IMR-90 (cell line): ENCODE measurements at regions not wholly inside any gene's neighbourhood (a gene's known extent, or its start where the extent isn't known, plus 50 kb on each side); places are given as distances from the start of the nearest gene placed in this dataset.

Experiments
- ATAC-seq: fragments of 200-7000 bp; cut with Tn5 transposase; 2 replicates; pipeline ENCODE4 v1.9.1; 2020; ENCODE audit warnings: low read depth, mild to moderate bottlenecking, moderate library complexity
- BruUV-seq: library from RNA; stranded (reverse); fragments of 400-500 nt; replicated peaks from 2 replicates; lab custom pipeline; 2021; lab: Mats Ljungman, UMichigan
- CTCF ChIA-PET: fragments of 300-600 bp; formaldehyde crosslinking; extraction: SDS; loops from one replicate; lab custom pipeline; 2021; ENCODE audit warnings: antibody characterized with exemption; lab: Yijun Ruan, JAX
- POLR2A ChIA-PET: fragments of 300-600 bp; sonication (Branson Sonifier 250); formaldehyde crosslinking; loops from one replicate; lab custom pipeline; 2022; ENCODE audit warnings: antibody characterized with exemption; ENCODE audit not compliant: unreplicated experiment; lab: Charles Lee
- DNase-seq: peaks from one replicate; pipeline ENCODE4 v3.0.0; 2013
- H2AFZ ChIP-seq: replicated peaks from 2 replicates; pipeline ENCODE3; 2013; ENCODE audit warnings: low read length, mild to moderate bottlenecking; ENCODE audit not compliant: poor library complexity
- H2AK5ac ChIP-seq: 2 replicates; pipeline ENCODE4 v1.6.1; 2013; ENCODE audit warnings: low read depth, low read length, inconsistent platforms
- H2AK9ac ChIP-seq: replicated peaks from 2 replicates; pipeline ENCODE3; 2013; ENCODE audit warnings: mild to moderate bottlenecking, low read depth, low read length, moderate library complexity; ENCODE audit not compliant: poor library complexity
- H2BK120ac ChIP-seq: 2 replicates; pipeline ENCODE4 v1.6.1; 2013; ENCODE audit warnings: low read depth, low read length, inconsistent platforms
- H2BK15ac ChIP-seq: 3 replicates; pipeline ENCODE4 v1.6.1; 2013; ENCODE audit warnings: low read depth, low read length, inconsistent platforms
- H2BK20ac ChIP-seq: 2 replicates; pipeline ENCODE4 v1.6.1; 2013; ENCODE audit warnings: low read depth, mild to moderate bottlenecking, inconsistent platforms, low read length, moderate library complexity
- H2BK5ac ChIP-seq: 2 replicates; pipeline ENCODE4 v1.6.1; 2013; ENCODE audit warnings: mild to moderate bottlenecking, low read depth, low read length, inconsistent platforms; ENCODE audit not compliant: poor library complexity, severe bottlenecking
- H3K14ac ChIP-seq: replicated peaks from 2 replicates; pipeline ENCODE4 v1.6.1; 2013; ENCODE audit warnings: low read depth, low read length, inconsistent platforms
- H3K18ac ChIP-seq: 2 replicates; pipeline ENCODE4 v1.6.1; 2013; ENCODE audit warnings: low read depth, low read length, control low read depth
- H3K23ac ChIP-seq: 2 replicates; pipeline ENCODE4 v1.6.1; 2013; ENCODE audit warnings: low read depth, low read length, inconsistent platforms
- H3K27ac ChIP-seq: 2 replicates; pipeline ENCODE4 v1.5.1; 2013; ENCODE audit warnings: mild to moderate bottlenecking, control low read depth, low read length; ENCODE audit not compliant: insufficient read depth
- H3K27me3 ChIP-seq: 2 replicates; pipeline ENCODE4 v1.6.1; 2013; ENCODE audit warnings: low read length; ENCODE audit not compliant: control insufficient read depth, insufficient read depth
- H3K36me3 ChIP-seq: 2 replicates; pipeline ENCODE4 v1.6.1; 2013; ENCODE audit warnings: low read length, mixed read lengths; ENCODE audit not compliant: control insufficient read depth, insufficient read depth
- H3K4ac ChIP-seq: 2 replicates; pipeline ENCODE4 v1.6.1; 2013; ENCODE audit warnings: low read depth, low read length, inconsistent platforms
- H3K4me1 ChIP-seq: 2 replicates; pipeline ENCODE4 v1.6.1; 2013; ENCODE audit warnings: low read length, mixed read lengths; ENCODE audit not compliant: control insufficient read depth, insufficient read depth
- H3K4me2 ChIP-seq: 2 replicates; pipeline ENCODE4 v1.6.1; 2013; ENCODE audit warnings: low read depth, mild to moderate bottlenecking, control low read depth, low read length, moderate library complexity
- H3K4me3 ChIP-seq: 2 replicates; pipeline ENCODE4 v1.5.1; 2013; ENCODE audit warnings: low read depth, mild to moderate bottlenecking, control low read depth, low read length, moderate library complexity; ENCODE audit not compliant: insufficient read depth
- H3K56ac ChIP-seq: 2 replicates; pipeline ENCODE4 v1.6.1; 2013; ENCODE audit warnings: low read length, inconsistent platforms; ENCODE audit not compliant: insufficient read depth; ENCODE audit errors: extremely low read depth
- H3K79me1 ChIP-seq, 2 experiments: 2 replicates each; pipeline ENCODE4 v1.6.1; 2013; ENCODE audit warnings: low read length in 2 of 2, inconsistent platforms in 1 of 2, low read depth in 1 of 2
- H3K9ac ChIP-seq: 2 replicates; pipeline ENCODE4 v1.6.1; 2013; ENCODE audit warnings: low read depth, low read length, control low read depth
- H3K9me1 ChIP-seq: 2 replicates; pipeline ENCODE4 v1.6.1; 2013; ENCODE audit warnings: low read length, inconsistent platforms; ENCODE audit not compliant: insufficient read depth
- H3K9me3 ChIP-seq: 2 replicates; pipeline ENCODE4 v1.6.1; 2013; ENCODE audit warnings: low read length; ENCODE audit not compliant: control insufficient read depth, insufficient read depth
- H4K20me1 ChIP-seq: 2 replicates; pipeline ENCODE4 v1.6.1; 2013; ENCODE audit warnings: low read length, inconsistent platforms; ENCODE audit not compliant: insufficient read depth
- H4K5ac ChIP-seq: 2 replicates; pipeline ENCODE4 v1.6.1; 2013; ENCODE audit warnings: mild to moderate bottlenecking, low read depth, low read length, control low read depth
- H4K8ac ChIP-seq, 2 experiments: 2 replicates each; pipeline ENCODE4 v1.6.1; 2013; ENCODE audit warnings: low read depth in 2 of 2, low read length in 2 of 2, control low read depth in 1 of 2, inconsistent platforms in 1 of 2
- H4K91ac ChIP-seq: 2 replicates; pipeline ENCODE4 v1.6.1; 2013; ENCODE audit warnings: low read depth, low read length, inconsistent platforms; ENCODE audit not compliant: insufficient read depth
- BHLHE40 ChIP-seq: fragments of 150-350 bp; IDR thresholded peaks from 2 replicates; pipeline ENCODE4 v1.6.1; 2016; ENCODE audit warnings: mild to moderate bottlenecking, low read depth, low read length
- CEBPB ChIP-seq: IDR thresholded peaks from 2 replicates; pipeline ENCODE4 v1.6.1; 2012; ENCODE audit warnings: low read depth, low read length, improper control_type of control experiment
- CHD1 ChIP-seq: IDR thresholded peaks from 2 replicates; pipeline ENCODE4 v1.6.1; 2012; ENCODE audit warnings: low read depth, low read length, improper control_type of control experiment
- CTCF ChIP-seq: conservative IDR thresholded peaks from 2 replicates; pipeline ENCODE4 v1.5.1; 2012; ENCODE audit warnings: mild to moderate bottlenecking, low read depth, low read length, improper control_type of control experiment
- ELK1 ChIP-seq: fragments of 150-350 bp; IDR thresholded peaks from 2 replicates; pipeline ENCODE4 v1.6.1; 2016; ENCODE audit warnings: low read depth, mild to moderate bottlenecking, low read length, moderate library complexity, borderline replicate concordance
- MAFK ChIP-seq: IDR thresholded peaks from 2 replicates; pipeline ENCODE4 v1.6.1; 2012; ENCODE audit warnings: low read depth, low read length, improper control_type of control experiment
- MAZ ChIP-seq: IDR thresholded peaks from 2 replicates; pipeline ENCODE4 v1.6.1; 2012; ENCODE audit warnings: low read depth, mild to moderate bottlenecking, low read length, improper control_type of control experiment, moderate library complexity, borderline replicate concordance
- MXI1 ChIP-seq: IDR thresholded peaks from 2 replicates; pipeline ENCODE4 v1.6.1; 2012; ENCODE audit warnings: low read depth, mild to moderate bottlenecking, low read length, moderate library complexity, borderline replicate concordance
- NFE2L2 ChIP-seq: fragments of 150-350 bp; IDR thresholded peaks from 2 replicates; pipeline ENCODE4 v1.6.1; 2016; ENCODE audit warnings: low read depth, mild to moderate bottlenecking, low read length
- POLR2A ChIP-seq: IDR thresholded peaks from 2 replicates; pipeline ENCODE4 v1.6.1; 2012; ENCODE audit warnings: mild to moderate bottlenecking, low read depth, low read length
- RAD21 ChIP-seq: IDR thresholded peaks from 2 replicates; pipeline ENCODE4 v1.6.1; 2012; ENCODE audit warnings: low read length, improper control_type of control experiment
- RCOR1 ChIP-seq: IDR thresholded peaks from 2 replicates; pipeline ENCODE4 v1.6.1; 2012; ENCODE audit warnings: mild to moderate bottlenecking, low read length, improper control_type of control experiment; ENCODE audit not compliant: insufficient replicate concordance
- RFX5 ChIP-seq: IDR thresholded peaks from 2 replicates; pipeline ENCODE4 v1.8.0; 2012; ENCODE audit warnings: low read depth, mild to moderate bottlenecking, low read length, moderate library complexity
- SMC3 ChIP-seq: fragments of 150-350 bp; IDR thresholded peaks from 2 replicates; pipeline ENCODE4 v1.6.1; 2016; ENCODE audit warnings: low read depth, mild to moderate bottlenecking, antibody characterized with exemption, low read length, moderate library complexity
- USF2 ChIP-seq: fragments of 150-350 bp; IDR thresholded peaks from 2 replicates; pipeline ENCODE4 v1.6.1; 2017; ENCODE audit warnings: mild to moderate bottlenecking, antibody characterized with exemption, low read length, low read depth
- WGBS, 2 experiments: methylation state at CpG; one replicate each; pipeline versions ENCODE4 v1.1.5 to v1.1.7; 2013; ENCODE audit warnings: missing lambda C conversion rate in 2 of 2; ENCODE audit not compliant: insufficient read length in 1 of 2; ENCODE audit errors: extremely low coverage in 2 of 2; 5-methylcytosine and 5-hydroxymethylcytosine counted together
- dilution Hi-C: fragments of 300-500 bp; cut with HindIII; formaldehyde crosslinking; loops from one replicate; pipeline ENCODE4 v1.14.3; 2018; ENCODE audit warnings: low sequenced_read_pairs; ENCODE audit not compliant: unreplicated experiment
- in situ Hi-C: fragments of 300-500 bp; cut with MboI; formaldehyde crosslinking; loops from 3 replicates; pipeline ENCODE4 v1.14.3; 2019; ENCODE audit warnings: low sequenced_read_pairs, inconsistent platforms, mixed read lengths
- intact Hi-C: fragments of 100-400 bp; cut with micrococcal nuclease; formaldehyde crosslinking; loops from 2 replicates; pipeline ENCODE4 v1.10.0; 2022

GRCh38 chr2:142670362-142670761, 207.1 kb upstream of the KYNU start:
- no peak overlapping the region for H3K23ac ChIP-seq
- no peaks in the 10 kb centered on the region for H3K4me1 ChIP-seq
- H4K20me1 ChIP-seq: no peaks in the 10 kb centered on the region
- no peak overlapping the region for H3K14ac ChIP-seq
- H2BK120ac ChIP-seq: no peak overlapping the region
- no peak overlapping the region for H2AK9ac ChIP-seq
- H4K91ac ChIP-seq: no peak overlapping the region
- TF ChIP-seq MAZ (no peak), CTCF (no peak), POLR2A (no peak), RCOR1 (no peak), USF2 (no peak), RFX5 (no peak), MAFK (no peak), BHLHE40 (no peak), CEBPB (no peak), NFE2L2 (no peak), MXI1 (no peak), ELK1 (no peak), SMC3 (no peak), CHD1 (no peak), RAD21 (no peak)
- no peak overlapping the region for H2AK5ac ChIP-seq
- no peak overlapping the region for H4K8ac ChIP-seq
- no peak overlapping the region for H2BK15ac ChIP-seq
- intact Hi-C loops: no loop called here
- H3K27me3 ChIP-seq: no peaks in the 10 kb centered on the region
- H3K4me2 ChIP-seq: no peak overlapping the region
- no peak overlapping the region for H2BK5ac ChIP-seq
- H4K5ac ChIP-seq: no peak overlapping the region
- CTCF ChIA-PET: no interaction called here
- no peak overlapping the region for H2AFZ ChIP-seq
- in situ Hi-C loops: no loop called here
- no peaks in the 10 kb centered on the region for H3K9me3 ChIP-seq
- no CpG with 5 or more reads among the region's 1 CpG for WGBS, 2 experiments
- H3K4me3 ChIP-seq: no peak overlapping the region
- ATAC-seq (no peak), DNase-seq (no peak)
- H3K9me1 ChIP-seq: no peaks in the 10 kb centered on the region
- BruUV-seq: no TSS peak
- H3K27ac ChIP-seq: no peak overlapping the region
- H3K79me1 ChIP-seq: no peaks in the 10 kb centered on the region
- H3K18ac ChIP-seq: no peak overlapping the region
- POLR2A ChIA-PET: no interaction called here
- dilution Hi-C loops: no loop called here
- no peak overlapping the region for H3K9ac ChIP-seq
- no peak overlapping the region for H2BK20ac ChIP-seq
- no peak overlapping the region for H3K4ac ChIP-seq
- H3K56ac ChIP-seq: no peak overlapping the region; the same call in 1 of the 2 replicates
- no peaks in the 10 kb centered on the region for H3K36me3 ChIP-seq
